ENCODE measurements at regions not wholly inside any gene's neighbourhood (a gene's known extent, or its start where the extent isn't known, plus 50 kb on each side); places are given as distances from the start of the nearest gene placed in this dataset.
A peak's percentile ranks its signal among the peaks of the same experiment; 100 is the strongest.

- no peak for DNase-seq
Observed at GRCh38 chr5:60332244-60333004, 367.5 kb downstream of the DEPDC1B start.

GRCh38 chr5:60330236-60330635, 369.7 kb downstream of the DEPDC1B start:
- no peak for DNase-seq

- DNase-seq, result no peak
Observed at GRCh38 chr5:60325870-60326269, 374.1 kb downstream of the DEPDC1B start.

- no peak for DNase-seq
Observed at GRCh38 chr5:60323596-60323995, 376.4 kb downstream of the DEPDC1B start.

- DNase-seq, result no peak
Observed at GRCh38 chr5:60312098-60312497, 387.9 kb downstream of the DEPDC1B start.

GRCh38 chr5:60299944-60300343, 400.0 kb downstream of the DEPDC1B start:
- DNase-seq, result no peak

GRCh38 chr5:60297658-60298057, 402.3 kb downstream of the DEPDC1B start:
- DNase-seq, result no peak

- DNase-seq, result no peak
Observed at GRCh38 chr5:60295423-60295822, 401.9 kb upstream of the PDE4D start.

- no peak for DNase-seq
Observed at GRCh38 chr5:60293518-60293917, 400.0 kb upstream of the PDE4D start.

- peak; percentile 10 for DNase-seq
Observed at GRCh38 chr5:60287174-60287771, 393.7 kb upstream of the PDE4D start.

GRCh38 chr5:60285910-60286309, 392.4 kb upstream of the PDE4D start:
- DNase-seq, result no peak

- no peak for DNase-seq
Observed at GRCh38 chr5:60280943-60281342, 387.4 kb upstream of the PDE4D start.

- no peak for DNase-seq
Observed at GRCh38 chr5:60277941-60278340, 384.4 kb upstream of the PDE4D start.

GRCh38 chr5:60274747-60275146, 381.2 kb upstream of the PDE4D start:
- DNase-seq, result no peak

GRCh38 chr5:60271517-60271916, 378.0 kb upstream of the PDE4D start:
- DNase-seq, result no peak

GRCh38 chr5:60267907-60268306, 374.4 kb upstream of the PDE4D start:
- DNase-seq, result no peak

GRCh38 chr5:60263346-60263745, 369.8 kb upstream of the PDE4D start:
- no peak for DNase-seq

GRCh38 chr5:60262576-60263295, 369.2 kb upstream of the PDE4D start:
- no peak for DNase-seq

GRCh38 chr5:60261732-60262131, 368.2 kb upstream of the PDE4D start:
- no peak for DNase-seq

GRCh38 chr5:60260658-60261057, 367.1 kb upstream of the PDE4D start:
- no peak for DNase-seq

- no peak for DNase-seq
Observed at GRCh38 chr5:60259730-60260129, 366.2 kb upstream of the PDE4D start.

- DNase-seq, result no peak
Observed at GRCh38 chr5:60257596-60258271, 364.2 kb upstream of the PDE4D start.

- DNase-seq, result no peak
Observed at GRCh38 chr5:60256546-60256945, 363.0 kb upstream of the PDE4D start.

GRCh38 chr5:60248901-60249300, 355.4 kb upstream of the PDE4D start:
- peak; percentile 4 for DNase-seq
